Astrocyte (in vitro differentiated cells and primary cell): ENCODE measurements at regions not wholly inside any gene's neighbourhood (a gene's known extent, or its start where the extent isn't known, plus 50 kb on each side); places are given as distances from the start of the nearest gene placed in this dataset.
A peak's percentile ranks its signal among the peaks of the same experiment; 100 is the strongest.
"Not testable (repeated sequence)": the region's sequence is repeated elsewhere in the genome, so short reads cannot be mapped to it uniquely, and the experiment has no call there.

Experiments used
- DNase-seq: peaks from one replicate; pipeline ENCODE4 v3.0.0-alpha.2; 2010; ENCODE audit warnings: low read depth
- FAIRE-seq: peaks from 2 replicates; lab custom pipeline; 2011; peaks lifted over from hg19 to GRCh38; lab: Jason Lieb, UNC
- H2AFZ ChIP-seq: 2 replicates; pipeline ENCODE4 v1.6.0; 2012; ENCODE audit warnings: low read depth, low read length, inconsistent platforms
- H3K27ac ChIP-seq: 2 replicates; pipeline ENCODE4 v1.5.1; 2011; ENCODE audit warnings: low read depth, low read length, inconsistent platforms
- H3K27me3 ChIP-seq: 2 replicates; pipeline ENCODE4 v1.6.0; 2011; ENCODE audit warnings: low read length, inconsistent platforms; ENCODE audit not compliant: insufficient read depth
- H3K36me3 ChIP-seq: 2 replicates; pipeline ENCODE4 v1.5.1; 2011; ENCODE audit warnings: low read length, inconsistent platforms; ENCODE audit not compliant: insufficient read depth
- H3K4me1 ChIP-seq: 2 replicates; pipeline ENCODE4 v1.5.1; 2011; ENCODE audit warnings: low read length, inconsistent platforms; ENCODE audit not compliant: insufficient read depth
- H3K4me2 ChIP-seq: 2 replicates; pipeline ENCODE4 v1.6.0; 2012; ENCODE audit warnings: low read length, inconsistent platforms
- H3K4me3 ChIP-seq: 2 replicates; pipeline ENCODE4 v1.5.1; 2011; ENCODE audit warnings: low read depth, mild to moderate bottlenecking, low read length, inconsistent platforms; ENCODE audit not compliant: insufficient read depth
- H3K79me2 ChIP-seq: 2 replicates; pipeline ENCODE4 v1.6.0; 2012; ENCODE audit warnings: mild to moderate bottlenecking, low read length, inconsistent platforms; ENCODE audit not compliant: insufficient read depth
- H3K9ac ChIP-seq: 2 replicates; pipeline ENCODE4 v1.6.0; 2012; ENCODE audit warnings: mild to moderate bottlenecking, low read length, inconsistent platforms
- H3K9me3 ChIP-seq: 2 replicates; pipeline ENCODE4 v1.5.1; 2012; ENCODE audit warnings: low read depth, mild to moderate bottlenecking, low read length, inconsistent platforms; ENCODE audit not compliant: insufficient read depth
- H4K20me1 ChIP-seq: 2 replicates; pipeline ENCODE4 v1.6.0; 2012; ENCODE audit warnings: low read length, inconsistent platforms; ENCODE audit not compliant: insufficient read depth
- H3K27ac Mint-ChIP-seq: one replicate; pipeline ENCODE4 v1.8.0; 2021; ENCODE audit warnings: mild to moderate bottlenecking, mixed read lengths; ENCODE audit not compliant: unreplicated experiment
- H3K27me3 Mint-ChIP-seq: one replicate; pipeline ENCODE4 v1.8.0; 2021; ENCODE audit warnings: low read depth, mixed read lengths; ENCODE audit not compliant: unreplicated experiment
- H3K36me3 Mint-ChIP-seq: one replicate; pipeline ENCODE4 v1.8.0; 2021; ENCODE audit warnings: low read depth, mixed read lengths; ENCODE audit not compliant: unreplicated experiment
- H3K4me1 Mint-ChIP-seq: one replicate; pipeline ENCODE4 v1.8.0; 2021; ENCODE audit warnings: low read depth, mixed read lengths; ENCODE audit not compliant: unreplicated experiment
- H3K4me3 Mint-ChIP-seq: one replicate; pipeline ENCODE4 v1.8.0; 2021; ENCODE audit warnings: mild to moderate bottlenecking, moderate library complexity, mixed read lengths; ENCODE audit not compliant: unreplicated experiment
- H3K9me3 Mint-ChIP-seq: one replicate; pipeline ENCODE4 v1.8.0; 2021; ENCODE audit warnings: mild to moderate bottlenecking, mixed read lengths; ENCODE audit not compliant: unreplicated experiment
- CTCF ChIP-seq: IDR thresholded peaks from 2 replicates; pipeline ENCODE4 v1.5.1; 2011; ENCODE audit warnings: low read depth, mild to moderate bottlenecking, inconsistent platforms, low read length, moderate library complexity; ENCODE audit not compliant: insufficient read depth
- EZH2 ChIP-seq: IDR thresholded peaks from 2 replicates; pipeline ENCODE4 v1.6.1; 2012; ENCODE audit warnings: mild to moderate bottlenecking, low read length, inconsistent platforms; ENCODE audit not compliant: insufficient read depth

DNA sequence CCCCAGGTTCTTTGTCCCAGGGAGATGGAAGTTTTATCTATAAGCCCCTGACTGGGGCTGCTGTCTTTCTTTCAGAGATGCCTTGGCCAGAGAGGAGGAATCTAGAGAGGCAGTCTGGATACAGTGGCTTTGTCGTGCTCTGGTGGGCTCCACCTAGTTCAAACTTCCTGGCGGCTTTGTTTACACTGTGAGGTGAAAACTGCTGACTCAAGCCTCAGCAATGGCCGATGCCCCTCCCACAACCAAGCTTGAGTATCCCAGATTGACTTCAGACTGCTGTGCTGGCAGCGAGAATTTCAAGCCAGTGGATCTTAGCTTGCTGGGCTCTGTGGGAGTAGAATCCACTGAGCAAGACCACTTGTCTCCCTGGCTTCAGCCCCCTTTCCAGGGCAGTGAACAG lies 1288.8 kb downstream of the REEP3 start:
- peak overlapping the region; percentile 68 for H3K27ac Mint-ChIP-seq
- H3K4me1 ChIP-seq, H3K9me3 Mint-ChIP-seq, FAIRE-seq, H3K27ac ChIP-seq, H3K9ac ChIP-seq, H3K27me3 Mint-ChIP-seq, H3K27me3 ChIP-seq, H3K79me2 ChIP-seq, H3K4me3 Mint-ChIP-seq, H3K4me1 Mint-ChIP-seq, H3K4me3 ChIP-seq, H3K9me3 ChIP-seq, H3K36me3 ChIP-seq, H3K36me3 Mint-ChIP-seq, H4K20me1 ChIP-seq: not testable (repeated sequence)
- DNase-seq = peak; percentile 3
- Histone ChIP-seq H3K4me2 (peak overlapping the region; percentile 44), H2AFZ (peak overlapping the region; percentile 60)

DNA sequence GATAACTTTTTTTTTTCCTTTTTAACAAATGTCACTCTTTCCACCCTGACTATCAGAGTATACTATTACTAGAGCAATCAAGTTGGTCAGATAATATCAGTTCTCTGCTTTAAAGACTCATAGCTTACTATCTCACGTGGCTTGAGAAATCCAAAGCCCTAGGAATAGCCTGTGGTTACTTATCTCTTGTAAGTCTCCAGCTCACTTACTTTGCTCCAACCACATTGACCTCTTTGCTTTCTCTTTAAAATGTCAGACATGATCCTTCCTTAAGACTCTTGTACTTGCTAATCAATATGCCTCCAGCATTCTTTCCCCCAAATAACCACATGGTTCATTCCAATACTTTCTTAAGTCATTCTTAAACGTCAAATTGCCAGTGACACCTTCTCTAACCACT lies 1292.2 kb downstream of the REEP3 start:
- FAIRE-seq (no peak), DNase-seq (peak; percentile 1)
- no peaks in the 10 kb centered on the region for H3K79me2 ChIP-seq
- no peak overlapping the region for H3K9ac ChIP-seq
- no peak overlapping the region for H3K27ac ChIP-seq
- Mint-ChIP-seq H3K27me3 (no peaks in the 10 kb centered on the region), H3K4me1 (peaks cover 5% of the 10 kb centered on the region), H3K9me3 (no peaks in the 10 kb centered on the region), H3K4me3 (no peak overlapping the region), H3K36me3 (no peaks in the 10 kb centered on the region), H3K27ac (no peak overlapping the region)
- TF ChIP-seq CTCF (no peak), EZH2 (no peak)
- no peaks in the 10 kb centered on the region for H3K27me3 ChIP-seq
- H3K4me1 ChIP-seq = peaks cover 3% of the 10 kb centered on the region
- H3K4me3 ChIP-seq = no peak overlapping the region
- H3K9me3 ChIP-seq = no peaks in the 10 kb centered on the region
- H2AFZ ChIP-seq = no peak overlapping the region
- H3K36me3 ChIP-seq = no peaks in the 10 kb centered on the region
- no peak overlapping the region for H3K4me2 ChIP-seq
- no peaks in the 10 kb centered on the region for H4K20me1 ChIP-seq

DNA sequence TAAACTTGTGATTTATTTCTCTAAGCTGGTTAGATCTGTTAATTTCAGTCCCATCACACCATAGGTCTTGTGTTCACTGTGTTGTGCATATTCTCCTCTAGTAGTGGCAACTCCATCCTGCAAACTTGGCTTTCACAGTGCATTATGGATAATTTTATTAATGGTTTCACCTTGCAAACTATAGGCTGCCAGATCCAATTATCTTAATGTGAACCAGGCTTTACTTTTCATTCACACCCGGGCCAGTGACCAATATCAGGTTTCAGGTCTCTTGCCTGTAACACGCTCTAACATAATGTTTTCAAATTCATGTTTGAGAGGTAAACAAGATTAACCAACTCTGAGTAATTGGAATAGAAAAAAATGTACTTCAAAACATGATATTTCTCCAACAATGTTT lies 1293.0 kb downstream of the REEP3 start:
- Mint-ChIP-seq H3K4me3 (no peak overlapping the region), H3K9me3 (no peaks in the 10 kb centered on the region), H3K27me3 (no peaks in the 10 kb centered on the region), H3K36me3 (no peaks in the 10 kb centered on the region), H3K27ac (no peak overlapping the region), H3K4me1 (peaks cover 5% of the 10 kb centered on the region)
- Histone ChIP-seq H3K27ac (no peak overlapping the region), H3K4me1 (peaks cover 3% of the 10 kb centered on the region), H3K9ac (no peak overlapping the region), H2AFZ (no peak overlapping the region), H3K4me2 (no peak overlapping the region), H3K9me3 (no peaks in the 10 kb centered on the region), H4K20me1 (no peaks in the 10 kb centered on the region), H3K27me3 (no peaks in the 10 kb centered on the region), H3K36me3 (no peaks in the 10 kb centered on the region), H3K4me3 (no peak overlapping the region), H3K79me2 (no peaks in the 10 kb centered on the region)
- TF ChIP-seq CTCF = no peak
- FAIRE-seq (no peak), DNase-seq (no peak)
